ENCODE measurements at regions not wholly inside any gene's neighbourhood (a gene's known extent, or its start where the extent isn't known, plus 50 kb on each side); places are given as distances from the start of the nearest gene placed in this dataset.

GRCh38 chr6:141248021-141248799 is 884.5 kb upstream of the GJE1 start:
- WGBS, 2 donors (ENCODE audit: low coverage in 1 of 2): 82 to 86% methylated on average over 4 of the region's 4 CpGs
- no peak for ATAC-seq
- TF ChIP-seq POLR2A (IDR thresholded peaks at IDR 0.05): no peak
- no peak for TF ChIP-seq POLR2AphosphoS5 (IDR thresholded peaks at IDR 0.05)
- TF ChIP-seq EP300 (IDR thresholded peaks at IDR 0.05): no peak
- TF ChIP-seq CTCF (IDR thresholded peaks at IDR 0.05): no peak
- no peaks in the 10 kb centered on the region for H3K9me3 ChIP-seq
- H3K27ac ChIP-seq: no peak overlapping the region
- no peak overlapping the region for H3K4me3 ChIP-seq
- H3K36me3 ChIP-seq: no peaks in the 10 kb centered on the region
- peaks cover 0 to 15% (median 0%) of the 10 kb centered on the region in 3 donors for H3K4me1 ChIP-seq
- no peaks in the 10 kb centered on the region for H3K27me3 ChIP-seq

DNA sequence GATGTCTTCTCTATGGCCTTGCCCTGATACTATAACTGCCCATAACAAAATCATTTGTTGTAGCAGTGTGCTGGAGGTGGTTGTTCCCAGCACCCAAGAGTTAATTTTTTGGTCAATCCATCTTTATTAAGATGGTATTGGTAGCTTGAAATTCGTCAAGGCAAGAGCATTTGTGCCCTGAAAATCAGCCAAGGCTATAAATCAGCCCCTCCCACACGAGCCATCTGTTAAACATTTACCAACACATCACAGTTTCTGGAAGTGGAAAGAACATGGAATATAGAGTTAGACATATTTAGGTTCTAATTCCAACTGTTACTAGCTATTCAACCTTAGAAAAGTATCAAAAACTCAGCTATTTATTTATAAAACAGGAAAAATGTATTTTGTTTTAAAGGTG is 888.4 kb upstream of the GJE1 start:
- H3K4me1 ChIP-seq: no peaks in the 10 kb centered on the region
- no peaks in the 10 kb centered on the region for H3K27me3 ChIP-seq
- H3K36me3 ChIP-seq: no peaks in the 10 kb centered on the region
- no peak for ATAC-seq
- no peak overlapping the region for H3K4me3 ChIP-seq
- H3K27ac ChIP-seq: no peak overlapping the region
- WGBS, 2 donors (ENCODE audit: low coverage in 1 of 2): 8 to 14% methylated on average over 2 of the region's 2 CpGs
- H3K9me3 ChIP-seq: no peaks in the 10 kb centered on the region
- TF ChIP-seq EP300 (IDR thresholded peaks at IDR 0.05) (no peak), CTCF (IDR thresholded peaks at IDR 0.05) (no peak), POLR2A (IDR thresholded peaks at IDR 0.05) (no peak), POLR2AphosphoS5 (IDR thresholded peaks at IDR 0.05) (no peak)

DNA sequence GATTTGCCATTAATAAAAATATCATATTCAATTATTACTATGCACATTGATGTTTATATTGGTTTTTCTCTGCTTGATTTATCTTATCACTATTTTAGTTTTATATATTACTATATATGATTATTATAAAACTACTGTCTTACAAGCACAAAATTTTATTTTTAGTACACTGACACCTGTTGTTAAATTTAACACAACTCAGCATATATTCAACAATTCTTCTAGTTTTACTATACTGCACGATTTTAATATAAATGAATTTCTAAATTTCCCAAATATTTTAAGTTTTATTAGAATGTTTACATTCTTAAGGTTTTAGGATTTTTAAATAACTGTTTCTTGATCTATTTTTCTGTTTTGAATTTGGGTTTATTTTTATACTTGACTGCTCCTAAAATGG is 889.8 kb upstream of the GJE1 start:
- H3K27me3 ChIP-seq: no peaks in the 10 kb centered on the region
- 63 to 73% methylated on average over 1 of the region's 1 CpG for WGBS, 2 donors (ENCODE audit: low coverage in 1 of 2)

DNA sequence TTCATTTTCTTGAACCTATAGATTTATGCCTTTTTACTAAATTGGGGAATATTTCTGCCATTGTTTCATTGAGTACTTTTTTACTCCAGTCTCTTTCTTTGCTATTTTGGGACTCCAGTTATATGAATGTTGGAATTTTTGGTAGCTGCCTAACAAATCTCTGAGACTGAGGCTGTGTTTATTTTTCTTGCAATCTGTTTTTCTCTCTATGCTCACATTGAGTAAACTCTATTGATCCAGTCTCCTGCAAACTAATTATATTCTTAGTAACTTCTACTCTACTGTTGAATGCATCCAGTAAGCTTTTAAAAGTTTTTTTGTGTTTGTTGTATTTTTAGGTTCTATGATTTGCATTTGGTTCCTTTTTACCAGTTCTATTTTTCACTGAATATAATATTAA is 903.4 kb upstream of the GJE1 start:
- no peak for TF ChIP-seq POLR2A (IDR thresholded peaks at IDR 0.05)
- TF ChIP-seq CTCF (IDR thresholded peaks at IDR 0.05): no peak
- TF ChIP-seq EP300 (IDR thresholded peaks at IDR 0.05): no peak
- no peak for TF ChIP-seq POLR2AphosphoS5 (IDR thresholded peaks at IDR 0.05)
- Histone ChIP-seq H3K9me3 (no peaks in the 10 kb centered on the region), H3K27me3 (no peaks in the 10 kb centered on the region), H3K27ac (no peak overlapping the region), H3K4me3 (no peak overlapping the region), H3K36me3 (no peaks in the 10 kb centered on the region), H3K4me1 (no peaks in the 10 kb centered on the region)
- no peak for ATAC-seq

More for the DNA sequence above, 889.8 kb upstream of the GJE1 start:
- no peak overlapping the region for H3K27ac ChIP-seq
- no peaks in the 10 kb centered on the region for H3K4me1 ChIP-seq
- TF ChIP-seq POLR2AphosphoS5 (IDR thresholded peaks at IDR 0.05) (no peak), CTCF (IDR thresholded peaks at IDR 0.05) (no peak), EP300 (IDR thresholded peaks at IDR 0.05) (no peak), POLR2A (IDR thresholded peaks at IDR 0.05) (no peak)
- no peaks in the 10 kb centered on the region for H3K36me3 ChIP-seq
- ATAC-seq: no peak
- H3K9me3 ChIP-seq: no peaks in the 10 kb centered on the region
- no peak overlapping the region for H3K4me3 ChIP-seq

GRCh38 chr6:141218583-141218982 is 914.1 kb upstream of the GJE1 start:
- Histone ChIP-seq H3K4me3 (no peak overlapping the region), H3K27me3 (no peaks in the 10 kb centered on the region), H3K4me1 (no peaks in the 10 kb centered on the region), H3K9me3 (peaks cover 0 to 17% (median 0%) of the 10 kb centered on the region in 3 donors), H3K27ac (no peak overlapping the region), H3K36me3 (no peaks in the 10 kb centered on the region)
- TF ChIP-seq POLR2AphosphoS5 (IDR thresholded peaks at IDR 0.05) (no peak), CTCF (IDR thresholded peaks at IDR 0.05) (no peak), POLR2A (IDR thresholded peaks at IDR 0.05) (no peak), EP300 (IDR thresholded peaks at IDR 0.05) (no peak)
- ATAC-seq: no peak
